Astrocyte of the cerebellum (primary cell): ENCODE measurements at regions not wholly inside any gene's neighbourhood (a gene's known extent, or its start where the extent isn't known, plus 50 kb on each side); places are given as distances from the start of the nearest gene placed in this dataset.

Experiments used
- DNase-seq: peaks from one replicate; pipeline ENCODE4 v3.0.0-alpha.2; 2011; ENCODE audit warnings: low read depth
- H3K4me3 ChIP-seq: 2 replicates; pipeline ENCODE4 v1.5.1; 2011; ENCODE audit warnings: mild to moderate bottlenecking, low read depth, low read length, moderate library complexity
- in situ Hi-C: cut with HindIII; loops from 2 replicates; pipeline ENCODE4 v1.10.0; 2017; ENCODE audit warnings: low sequenced_read_pairs
- TF ChIP-seq, protein P1 (sequence below): IDR thresholded peaks from 2 replicates; pipeline ENCODE4 v1.5.1; 2012; ENCODE audit warnings: low read length, low read depth, moderate library complexity, mild to moderate bottlenecking; ENCODE audit errors: missing control alignments

DNA sequence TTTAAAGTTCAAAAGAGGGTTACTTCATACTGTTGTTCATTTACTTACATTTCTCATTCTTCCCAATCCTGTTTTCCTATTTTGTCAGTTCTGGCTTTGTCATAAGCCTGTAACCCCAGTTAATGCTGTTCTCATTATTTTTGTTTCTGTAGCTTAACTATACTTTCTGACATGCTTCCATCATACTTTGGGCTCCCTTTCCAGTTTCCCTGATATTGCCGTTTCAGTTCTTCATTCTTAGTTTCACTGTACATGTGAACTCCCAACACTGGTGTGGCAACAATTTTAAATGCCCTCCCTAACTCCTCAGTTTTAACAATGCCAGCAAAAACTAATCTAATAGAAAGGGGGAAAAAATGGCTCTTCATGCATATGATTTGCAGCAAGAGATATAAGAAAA, 456.7 kb downstream of the LMO4 start:
- in situ Hi-C loops = no loop called here
- DNase-seq = no peak
- TF ChIP-seq, protein P1, sequence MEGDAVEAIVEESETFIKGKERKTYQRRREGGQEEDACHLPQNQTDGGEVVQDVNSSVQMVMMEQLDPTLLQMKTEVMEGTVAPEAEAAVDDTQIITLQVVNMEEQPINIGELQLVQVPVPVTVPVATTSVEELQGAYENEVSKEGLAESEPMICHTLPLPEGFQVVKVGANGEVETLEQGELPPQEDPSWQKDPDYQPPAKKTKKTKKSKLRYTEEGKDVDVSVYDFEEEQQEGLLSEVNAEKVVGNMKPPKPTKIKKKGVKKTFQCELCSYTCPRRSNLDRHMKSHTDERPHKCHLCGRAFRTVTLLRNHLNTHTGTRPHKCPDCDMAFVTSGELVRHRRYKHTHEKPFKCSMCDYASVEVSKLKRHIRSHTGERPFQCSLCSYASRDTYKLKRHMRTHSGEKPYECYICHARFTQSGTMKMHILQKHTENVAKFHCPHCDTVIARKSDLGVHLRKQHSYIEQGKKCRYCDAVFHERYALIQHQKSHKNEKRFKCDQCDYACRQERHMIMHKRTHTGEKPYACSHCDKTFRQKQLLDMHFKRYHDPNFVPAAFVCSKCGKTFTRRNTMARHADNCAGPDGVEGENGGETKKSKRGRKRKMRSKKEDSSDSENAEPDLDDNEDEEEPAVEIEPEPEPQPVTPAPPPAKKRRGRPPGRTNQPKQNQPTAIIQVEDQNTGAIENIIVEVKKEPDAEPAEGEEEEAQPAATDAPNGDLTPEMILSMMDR = no peak

DNA sequence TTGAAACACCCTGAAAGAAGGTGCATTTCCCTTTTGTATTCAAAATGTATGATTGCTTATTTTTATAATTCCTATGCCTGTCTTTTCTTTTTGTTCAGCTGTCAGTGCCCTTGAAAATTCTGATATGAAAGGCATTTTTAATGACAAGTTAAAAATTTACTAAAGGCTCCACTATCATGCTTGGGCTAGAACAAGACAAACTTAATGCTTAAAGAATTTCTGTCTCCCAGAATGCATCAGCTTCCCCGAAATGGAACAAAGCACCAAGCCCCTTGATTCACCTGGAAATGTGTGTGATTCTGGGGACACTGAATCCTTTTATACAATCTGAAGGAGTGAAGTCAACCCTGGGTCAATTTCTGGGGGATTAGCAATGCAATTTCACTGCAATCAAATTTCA, 457.5 kb downstream of the LMO4 start:
- no peak overlapping the region for H3K4me3 ChIP-seq
- no peak for DNase-seq
- in situ Hi-C loops = no loop called here
- TF ChIP-seq, protein P1 = no peak

More for the DNA sequence above, 456.7 kb downstream of the LMO4 start:
- H3K4me3 ChIP-seq = no peak overlapping the region

DNA sequence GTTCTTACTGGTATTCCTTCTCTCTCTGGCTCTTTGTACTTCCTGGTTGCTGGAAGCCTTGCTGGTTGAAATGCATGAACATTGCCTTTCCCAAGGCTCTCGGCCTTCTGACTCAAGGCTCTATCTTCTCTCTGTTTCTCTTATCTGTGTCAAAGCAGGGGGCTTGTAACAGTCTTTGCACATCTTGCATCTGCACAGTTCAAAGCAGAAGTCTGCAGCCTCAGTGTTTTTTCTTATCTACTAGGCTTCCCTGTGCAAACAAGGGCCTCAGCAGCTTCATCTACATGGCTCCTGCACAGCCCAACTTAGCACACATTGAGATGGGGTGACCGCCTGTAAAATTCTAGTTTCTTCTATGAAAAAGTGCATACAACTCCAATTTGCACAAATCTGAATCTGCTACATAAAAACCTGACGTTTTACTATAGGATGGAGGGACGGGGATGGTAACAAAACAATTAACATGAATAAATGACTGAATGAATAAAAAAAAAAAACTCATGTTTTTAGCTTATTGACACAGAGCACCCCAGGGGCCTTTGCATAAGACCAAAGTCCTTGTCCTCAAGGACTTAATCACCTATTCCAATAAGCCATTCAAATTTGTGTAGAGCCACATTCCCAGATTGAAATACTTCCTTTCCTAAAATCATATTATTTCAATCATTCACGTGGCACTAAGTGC, 458.3 kb downstream of the LMO4 start:
- TF ChIP-seq, protein P1 = no peak
- in situ Hi-C loops = no loop called here
- no peak overlapping the region for H3K4me3 ChIP-seq
- no peak for DNase-seq

DNA sequence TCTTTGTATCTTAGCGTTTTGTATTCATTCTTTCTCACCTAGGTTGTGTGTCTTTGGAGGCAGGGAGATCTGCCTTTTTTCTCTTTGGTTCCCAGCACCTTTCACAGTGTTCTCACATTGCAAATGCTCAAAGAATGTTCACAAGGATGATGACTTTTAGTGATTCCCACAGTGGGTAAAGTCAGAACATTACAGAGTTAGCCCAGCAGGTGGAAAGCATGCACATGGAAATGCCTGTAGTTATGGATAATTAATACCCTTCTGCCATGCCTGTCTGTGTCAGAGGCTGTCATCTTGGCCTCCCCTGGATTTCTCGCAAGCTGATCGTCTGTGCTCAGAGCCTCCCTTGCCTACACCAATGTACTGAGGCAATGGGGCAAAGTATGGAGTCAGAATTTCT, 458.9 kb downstream of the LMO4 start:
- H3K4me3 ChIP-seq = no peak overlapping the region
- TF ChIP-seq, protein P1 = no peak
- in situ Hi-C loops = no loop called here
- no peak for DNase-seq

DNA sequence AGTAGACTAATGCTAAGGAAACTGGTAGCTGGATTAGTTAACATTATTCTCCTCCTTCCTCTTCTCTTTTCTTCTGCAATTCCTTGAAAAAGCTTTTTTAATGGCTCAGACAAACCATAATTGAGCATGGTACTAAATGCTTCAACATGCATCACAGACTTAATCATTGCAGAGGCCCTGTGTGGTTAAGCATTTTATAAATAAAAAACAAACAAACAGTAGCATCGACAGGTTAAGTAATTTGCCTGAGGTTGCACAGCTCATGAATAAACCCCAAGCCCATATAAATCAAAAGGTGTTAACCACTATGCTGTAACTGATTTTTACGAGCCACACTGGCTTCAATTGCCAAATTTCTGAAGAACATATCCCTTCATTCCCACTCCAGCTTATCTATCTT, 462.1 kb downstream of the LMO4 start:
- H3K4me3 ChIP-seq = no peak overlapping the region
- TF ChIP-seq, protein P1 = no peak
- in situ Hi-C loops = no loop called here
- DNase-seq = no peak

DNA sequence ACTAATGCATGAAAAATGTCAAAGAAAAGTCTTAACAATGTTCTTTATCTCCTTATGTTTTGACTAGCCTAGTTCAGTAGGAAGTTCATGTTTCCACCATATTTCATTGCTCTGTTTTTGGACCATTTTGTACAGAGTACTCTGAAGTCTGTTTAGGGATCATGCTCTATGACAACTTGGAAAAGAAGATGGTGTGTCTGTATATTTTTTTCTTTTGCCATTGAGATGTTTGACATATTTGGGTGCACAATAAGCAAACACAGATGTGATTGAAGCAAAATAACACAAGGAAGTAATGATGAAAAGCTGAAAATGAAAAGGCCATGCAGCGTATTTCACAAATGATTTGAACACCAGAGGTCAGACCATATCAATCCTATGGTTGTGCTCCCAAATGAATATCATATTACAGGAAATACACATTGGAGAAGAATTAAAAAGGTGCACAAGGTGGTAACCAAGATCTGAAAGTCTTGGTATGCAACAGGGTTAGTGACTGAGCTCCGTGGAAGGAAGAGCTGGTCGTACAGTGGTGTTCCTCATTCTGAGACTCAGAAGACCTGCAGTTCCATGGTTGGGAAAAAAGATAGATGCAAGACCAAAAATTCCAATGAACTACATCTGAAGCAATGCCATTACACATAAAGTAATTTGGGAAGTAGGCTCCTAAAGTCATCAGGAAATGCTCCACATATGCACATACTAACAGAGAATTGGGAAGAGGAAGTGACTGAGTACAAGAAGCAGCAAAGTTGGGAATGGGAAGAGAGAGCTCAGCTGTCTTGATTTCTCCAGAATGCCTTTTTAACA, 463.5 kb downstream of the LMO4 start:
- TF ChIP-seq, protein P1 = no peak
- in situ Hi-C loops = no loop called here
- DNase-seq = no peak
- no peak overlapping the region for H3K4me3 ChIP-seq
